H1 (cell line): ENCODE measurements at regions not wholly inside any gene's neighbourhood (a gene's known extent, or its start where the extent isn't known, plus 50 kb on each side); places are given as distances from the start of the nearest gene placed in this dataset.

Source experiments
- CTCF ChIA-PET: fragments of 300-600 bp; sonication (Branson Sonifier 250); formaldehyde crosslinking; loops from one replicate; lab custom pipeline; 2021; ENCODE audit not compliant: partially characterized antibody; lab: Charles Lee
- POLR2A ChIA-PET: fragments of 300-600 bp; sonication (Branson Sonifier 250); formaldehyde crosslinking; loops from one replicate; lab custom pipeline; 2021; ENCODE audit warnings: inconsistent platforms; ENCODE audit not compliant: partially characterized antibody; lab: Charles Lee
- DNase-seq, 2 experiments: peaks; one replicate each; pipeline versions ENCODE4 v3.0.0 to v3.0.0-alpha.2; 2010 to 2022; ENCODE audit warnings: low spot score in 2 of 2, low read depth in 1 of 2, mixed read lengths in 1 of 2
- FAIRE-seq: peaks from 2 replicates; lab custom pipeline; 2011; peaks lifted over from hg19 to GRCh38; lab: Jason Lieb, UNC
- H2AFZ ChIP-seq: 2 replicates; pipeline ENCODE4 v1.8.1; 2012; ENCODE audit warnings: low read length, inconsistent platforms
- H2AK5ac ChIP-seq: 2 replicates; pipeline ENCODE4 v1.6.1; 2013; ENCODE audit warnings: low read depth, low read length
- H2BK120ac ChIP-seq: replicated peaks from 2 replicates; pipeline ENCODE3; 2013; ENCODE audit warnings: low read depth, low read length, inconsistent platforms
- H2BK12ac ChIP-seq: 2 replicates; pipeline ENCODE4 v1.6.1; 2013; ENCODE audit warnings: low read depth, low read length
- H2BK15ac ChIP-seq: 2 replicates; pipeline ENCODE4 v1.6.1; 2013; ENCODE audit warnings: low read length
- H2BK20ac ChIP-seq: 2 replicates; pipeline ENCODE4 v1.6.1; 2013; ENCODE audit warnings: low read length
- H2BK5ac ChIP-seq: 2 replicates; pipeline ENCODE4 v1.6.1; 2013; ENCODE audit warnings: low read depth, low read length
- H3K14ac ChIP-seq: 2 replicates; pipeline ENCODE4 v1.6.1; 2013; ENCODE audit warnings: inconsistent platforms; ENCODE audit not compliant: insufficient read length
- H3K18ac ChIP-seq: 2 replicates; pipeline ENCODE4 v1.6.1; 2013; ENCODE audit warnings: low read length; ENCODE audit errors: extremely low read depth
- H3K23ac ChIP-seq: 2 replicates; pipeline ENCODE4 v1.6.1; 2013; ENCODE audit warnings: inconsistent platforms; ENCODE audit not compliant: insufficient read length
- H3K23me2 ChIP-seq: 2 replicates; pipeline ENCODE4 v1.6.1; 2013; ENCODE audit warnings: low read depth, low read length
- H3K27ac ChIP-seq: 2 replicates; pipeline ENCODE4 v1.6.1; 2011; ENCODE audit warnings: low read depth, low read length, inconsistent platforms
- H3K27me3 ChIP-seq, 4 experiments: replicated peaks in 1 of 4; 1 replicate in 1 of 4; 2 replicates in 3 of 4; pipeline versions ENCODE4 v1.6.1 to v1.8.1; 2011 to 2013; ENCODE audit warnings: low read length in 3 of 4, mild to moderate bottlenecking in 3 of 4, inconsistent platforms in 2 of 4, mixed read lengths in 2 of 4, moderate library complexity in 1 of 4; ENCODE audit not compliant: control insufficient read depth in 3 of 4, insufficient read depth in 3 of 4; ENCODE audit errors: extremely low read depth in 1 of 4
- H3K36me3 ChIP-seq, 4 experiments: 2 replicates each; pipeline versions ENCODE4 v1.6.1 to v1.8.1; 2011 to 2013; ENCODE audit warnings: mild to moderate bottlenecking in 4 of 4, low read length in 3 of 4, moderate library complexity in 2 of 4, control low read depth in 1 of 4, inconsistent platforms in 1 of 4; ENCODE audit not compliant: insufficient read depth in 4 of 4, control insufficient read depth in 2 of 4
- H3K4ac ChIP-seq: replicated peaks from 2 replicates; pipeline ENCODE3; 2013; ENCODE audit warnings: low read length, low read depth, mixed read lengths, inconsistent platforms; ENCODE audit not compliant: insufficient read length
- H3K4me1 ChIP-seq, 4 experiments: replicated peaks in 1 of 4; 1 replicate in 1 of 4; 2 replicates in 3 of 4; pipeline versions ENCODE4 v1.6.1 to v1.8.1; 2011 to 2013; ENCODE audit warnings: low read length in 3 of 4, inconsistent platforms in 2 of 4, mixed read lengths in 1 of 4; ENCODE audit not compliant: insufficient read depth in 4 of 4, control insufficient read depth in 3 of 4
- H3K4me2 ChIP-seq, 2 experiments: 2 replicates each; pipeline versions ENCODE4 v1.6.1 to v1.8.1; 2011 to 2013; ENCODE audit warnings: low read depth in 2 of 2, low read length in 2 of 2, control low read depth in 1 of 2, inconsistent platforms in 1 of 2, mild to moderate bottlenecking in 1 of 2; ENCODE audit not compliant: insufficient read depth in 1 of 2
- H3K4me3 ChIP-seq, 4 experiments: fragments of 200-600, 300-600 bp in 1 of 4; sonication (generic), shearing (Covaris generic), sonication (Bioruptor Twin) in 1 of 4; 2 replicates each; pipeline versions ENCODE4 v1.5.1 to v1.8.1; 2011 to 2016; ENCODE audit warnings: low read length in 4 of 4, low read depth in 3 of 4, control low read depth in 2 of 4, inconsistent platforms in 2 of 4, mild to moderate bottlenecking in 2 of 4, mixed read lengths in 1 of 4, moderate library complexity in 1 of 4; ENCODE audit not compliant: insufficient read depth in 2 of 4; ENCODE audit errors: extremely low read depth in 1 of 4
- H3K56ac ChIP-seq: replicated peaks from 2 replicates; pipeline ENCODE3; 2013; ENCODE audit warnings: low read depth, mild to moderate bottlenecking, mixed read lengths, low read length, inconsistent platforms; ENCODE audit not compliant: insufficient read length
- H3K79me1 ChIP-seq: 2 replicates; pipeline ENCODE4 v1.6.1; 2013; ENCODE audit warnings: low read depth, low read length, control low read depth
- H3K79me2 ChIP-seq, 2 experiments: 2 replicates each; pipeline versions ENCODE4 v1.6.1 to v1.8.1; 2012 to 2013; ENCODE audit warnings: low read length in 2 of 2, mild to moderate bottlenecking in 2 of 2, inconsistent platforms in 1 of 2; ENCODE audit not compliant: insufficient read depth in 2 of 2, control insufficient read depth in 1 of 2
- H3K9ac ChIP-seq, 4 experiments: replicated peaks in 1 of 4; 1 replicate in 1 of 4; 2 replicates in 3 of 4; pipeline versions ENCODE4 v1.6.1 to v1.8.1; 2011 to 2013; ENCODE audit warnings: low read depth in 3 of 4, low read length in 3 of 4, control low read depth in 2 of 4, mild to moderate bottlenecking in 2 of 4, moderate library complexity in 2 of 4, inconsistent platforms in 1 of 4; ENCODE audit errors: extremely low read depth in 1 of 4
- H3K9me3 ChIP-seq, 2 experiments: 2 replicates each; pipeline versions ENCODE4 v1.6.1 to v1.8.1; 2012 to 2013; ENCODE audit warnings: mild to moderate bottlenecking in 2 of 2, moderate library complexity in 2 of 2, control low read depth in 1 of 2, inconsistent platforms in 1 of 2, low read depth in 1 of 2, low read length in 1 of 2, mixed read lengths in 1 of 2; ENCODE audit not compliant: insufficient read depth in 2 of 2
- H4K20me1 ChIP-seq, 2 experiments: replicated peaks in 1 of 2; 2 replicates each; pipeline versions ENCODE3 to v1.8.1; 2011 to 2013; ENCODE audit warnings: inconsistent platforms in 2 of 2, low read length in 2 of 2, mild to moderate bottlenecking in 1 of 2; ENCODE audit not compliant: insufficient read depth in 2 of 2, control insufficient read depth in 1 of 2
- H4K5ac ChIP-seq: 2 replicates; pipeline ENCODE4 v1.6.1; 2013; ENCODE audit warnings: low read length, low read depth, mixed read lengths, inconsistent platforms; ENCODE audit not compliant: insufficient read length
- H4K8ac ChIP-seq: 2 replicates; pipeline ENCODE4 v1.8.0; 2013; ENCODE audit warnings: mild to moderate bottlenecking, moderate library complexity, low read length, inconsistent platforms; ENCODE audit not compliant: insufficient read depth; ENCODE audit errors: extremely low read depth
- H4K91ac ChIP-seq: replicated peaks from 2 replicates; pipeline ENCODE3; 2013; ENCODE audit warnings: low read length, mixed read lengths, inconsistent platforms; ENCODE audit not compliant: insufficient read length
- CEBPB ChIP-seq: IDR thresholded peaks from 2 replicates; pipeline ENCODE4 v1.6.1; 2012; ENCODE audit warnings: low read depth, low read length
- EP300 ChIP-seq, 2 experiments: IDR thresholded peaks; 1 replicate in 1 of 2; 2 replicates in 1 of 2; pipeline ENCODE4 v1.6.1; 2011 to 2012; ENCODE audit warnings: low read depth in 2 of 2, low read length in 2 of 2, mild to moderate bottlenecking in 2 of 2, borderline replicate concordance in 1 of 2, inconsistent platforms in 1 of 2, moderate library complexity in 1 of 2
- EZH2 ChIP-seq: fragments of 200-600 bp; sonication (generic); IDR thresholded peaks from 2 replicates; pipeline ENCODE4 v1.7.1; 2012; ENCODE audit warnings: low read depth, mild to moderate bottlenecking, moderate library complexity, low read length, inconsistent platforms; ENCODE audit not compliant: severe bottlenecking
- FOSL1 ChIP-seq: IDR thresholded peaks from 2 replicates; pipeline ENCODE4 v1.6.1; 2011; ENCODE audit warnings: mild to moderate bottlenecking, low read depth, low read length, moderate library complexity; ENCODE audit not compliant: insufficient read depth
- JUN ChIP-seq: IDR thresholded peaks from 2 replicates; pipeline ENCODE4 v1.6.1; 2011; ENCODE audit warnings: low read depth, mild to moderate bottlenecking, improper control_type of control experiment, low read length
- PHF8 ChIP-seq: fragments of 200-600 bp; sonication (generic); conservative IDR thresholded peaks from 2 replicates; pipeline ENCODE4 v1.7.1; 2012; ENCODE audit warnings: low read depth, mild to moderate bottlenecking, inconsistent platforms, low read length, moderate library complexity
- POLR2A ChIP-seq, 2 experiments: IDR thresholded peaks; 1 replicate in 1 of 2; 2 replicates in 1 of 2; pipeline ENCODE4 v1.6.1; 2011; ENCODE audit warnings: low read depth in 2 of 2, low read length in 2 of 2, mild to moderate bottlenecking in 2 of 2; ENCODE audit errors: control extremely low read depth in 1 of 2
- RAD21 ChIP-seq, 2 experiments: IDR thresholded peaks in 1 of 2; conservative IDR thresholded peaks in 1 of 2; 2 replicates each; pipeline ENCODE4 v1.6.1; 2011; ENCODE audit warnings: low read depth in 2 of 2, low read length in 2 of 2, improper control_type of control experiment in 1 of 2, inconsistent platforms in 1 of 2, mild to moderate bottlenecking in 1 of 2, moderate library complexity in 1 of 2
- RBBP5 ChIP-seq: IDR thresholded peaks from 2 replicates; pipeline ENCODE4 v1.7.1; 2012; ENCODE audit warnings: low read depth, mild to moderate bottlenecking, inconsistent platforms, low read length, moderate library complexity, borderline replicate concordance
- RNF2 ChIP-seq: fragments of 200-900, 300-1000 bp; sonication (generic); IDR thresholded peaks from 2 replicates; pipeline ENCODE4 v1.7.1; 2016; ENCODE audit warnings: borderline replicate concordance, low read depth, mild to moderate bottlenecking, antibody characterized with exemption, low read length; ENCODE audit not compliant: poor library complexity, severe bottlenecking; ENCODE audit errors: missing control alignments
- RXRA ChIP-seq: IDR thresholded peaks from 2 replicates; pipeline ENCODE4 v1.6.1; 2011; ENCODE audit warnings: low read depth, mild to moderate bottlenecking, low read length, moderate library complexity; ENCODE audit not compliant: insufficient read depth
- SAP30 ChIP-seq: fragments of 300-600 bp; sonication (generic); IDR thresholded peaks from 2 replicates; pipeline ENCODE4 v1.7.1; 2012; ENCODE audit warnings: low read length, moderate library complexity, mild to moderate bottlenecking, inconsistent platforms; ENCODE audit not compliant: insufficient read depth, insufficient replicate concordance
- SP4 ChIP-seq: IDR thresholded peaks from 2 replicates; pipeline ENCODE4 v1.6.1; 2012; ENCODE audit warnings: low read length, inconsistent platforms
- TBP ChIP-seq: IDR thresholded peaks from 2 replicates; pipeline ENCODE4 v1.6.1; 2011; ENCODE audit warnings: low read depth, low read length, improper control_type of control experiment
- TCF12 ChIP-seq: IDR thresholded peaks from 2 replicates; pipeline ENCODE4 v1.6.1; 2011; ENCODE audit warnings: low read depth, mild to moderate bottlenecking, low read length
- WGBS, 2 experiments: shearing (Covaris generic) in 1 of 2; methylation state at CpG; one replicate each; pipeline versions ENCODE4 v1.1.6 to v1.1.7; 2013 to 2015; ENCODE audit warnings: low lambda C conversion rate in 2 of 2, mixed read lengths in 2 of 2, inconsistent platforms in 1 of 2, low coverage in 1 of 2, missing lambda C conversion rate in 1 of 2; ENCODE audit not compliant: insufficient replicate concordance in 2 of 2, insufficient coverage in 1 of 2, insufficient read length in 1 of 2; ENCODE audit errors: extremely low coverage in 1 of 2, missing lambda C conversion rate in 1 of 2; 5-methylcytosine and 5-hydroxymethylcytosine counted together

DNA sequence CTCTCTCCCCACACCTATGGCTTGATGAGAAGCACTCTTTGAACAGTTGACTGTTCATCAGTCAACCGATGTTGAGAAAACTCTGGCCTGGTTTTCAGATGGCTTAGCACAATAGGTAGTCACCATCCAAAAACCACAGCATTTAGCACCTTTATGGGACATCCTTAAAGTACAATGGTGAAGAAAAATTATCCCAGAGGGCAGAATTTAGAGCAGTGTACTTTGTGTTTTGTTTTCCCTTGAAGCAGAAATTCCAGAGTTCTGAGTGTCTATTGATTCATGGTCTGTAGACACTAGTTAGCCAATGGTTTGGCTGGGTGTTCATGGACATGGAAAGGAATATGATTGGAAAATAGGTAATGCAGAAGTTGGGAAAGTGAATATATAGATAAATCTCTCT, 487.0 kb downstream of the PDHA2 start:
- Histone ChIP-seq H3K4me1 (no peaks in the 10 kb centered on the region), H3K23ac (no peak overlapping the region), H2BK120ac (no peak overlapping the region), H4K5ac (no peak overlapping the region), H3K27ac (no peak overlapping the region), H3K79me1 (no peaks in the 10 kb centered on the region), H3K9me3 (no peaks in the 10 kb centered on the region), H2BK5ac (no peak overlapping the region), H3K79me2 (no peaks in the 10 kb centered on the region), H2BK12ac (no peak overlapping the region), H3K9ac (no peak overlapping the region), H3K23me2 (no peaks in the 10 kb centered on the region), H2AK5ac (no peak overlapping the region), H3K4ac (no peak overlapping the region), H3K4me2 (no peak overlapping the region), H3K36me3 (no peaks in the 10 kb centered on the region), H4K20me1 (no peaks in the 10 kb centered on the region), H2AFZ (no peak overlapping the region), H4K91ac (no peak overlapping the region), H2BK15ac (no peak overlapping the region), H3K4me3 (no peak overlapping the region), H3K18ac (no peak overlapping the region), H4K8ac (no peak overlapping the region), H3K27me3 (no peaks in the 10 kb centered on the region), H2BK20ac (no peak overlapping the region), H3K14ac (no peak overlapping the region), H3K56ac (no peak overlapping the region)
- ChIA-PET CTCF (no interaction called here), POLR2A (no interaction called here)
- DNase-seq (no peak), FAIRE-seq (no peak)
- 100% methylated on average over 1 of the region's 1 CpG; no CpG with 5 or more reads in 1 of the 2 experiments for WGBS, 2 experiments
- no peak for TF ChIP-seq SAP30
- TF ChIP-seq RXRA = no peak
- TF ChIP-seq JUN = no peak
- TF ChIP-seq TBP = no peak
- TF ChIP-seq PHF8 = no peak
- no peak for TF ChIP-seq RNF2
- TF ChIP-seq FOSL1 = no peak
- no peak for TF ChIP-seq EP300 (IDR thresholded peaks at IDR 0.05; ENCODE audit: borderline replicate concordance in 1 of 2, low read depth in 2 of 2, low read length in 2 of 2)
- TF ChIP-seq CEBPB = no peak
- no peak for TF ChIP-seq RBBP5
- TF ChIP-seq EZH2 = no peak
- no peak for TF ChIP-seq RAD21 (IDR thresholded peaks at IDR 0.05 in 1 of 2, conservative IDR thresholded peaks at IDR 0.05 in 1 of 2; ENCODE audit: low read depth in 2 of 2, low read length in 2 of 2)
- no peak for TF ChIP-seq POLR2A (IDR thresholded peaks at IDR 0.05; ENCODE audit: control extremely low read depth in 1 of 2, low read depth in 2 of 2, low read length in 2 of 2)
- TF ChIP-seq SP4 = no peak
- no peak for TF ChIP-seq TCF12
